OCI-LY3 (cell line): ENCODE measurements at regions not wholly inside any gene's neighbourhood (a gene's known extent, or its start where the extent isn't known, plus 50 kb on each side); places are given as distances from the start of the nearest gene placed in this dataset.

ENCODE experiments used
- CTCF ChIP-seq: fragments of 200-600, 300-600 bp; sonication (generic); IDR thresholded peaks from 2 replicates; pipeline ENCODE4 v1.5.1; 2014; ENCODE audit warnings: antibody characterized with exemption, low read length, low read depth
- EZH2phosphoT487 ChIP-seq: fragments of 200-600 bp; shearing (Covaris generic); IDR thresholded peaks from 2 replicates; pipeline ENCODE4 v1.6.1; 2018; ENCODE audit warnings: antibody characterized with exemption, mixed run types, low read depth

GRCh38 chr18:41144441-41144840 lies 810.6 kb upstream of the PIK3C3 start:
- no peak for TF ChIP-seq CTCF
- TF ChIP-seq EZH2phosphoT487: no peak
